HCT116 (cell line): ENCODE measurements at regions not wholly inside any gene's neighbourhood (a gene's known extent, or its start where the extent isn't known, plus 50 kb on each side); places are given as distances from the start of the nearest gene placed in this dataset.

Experiments used
- FOSL1 ChIP-seq: IDR thresholded peaks from 2 replicates; pipeline ENCODE4 v1.6.1; 2012; ENCODE audit warnings: low read depth
- POLR2A ChIP-seq: IDR thresholded peaks from 2 replicates; pipeline ENCODE4 v1.7.0; 2011; ENCODE audit warnings: borderline replicate concordance; ENCODE audit not compliant: insufficient read depth, insufficient read length; ENCODE audit errors: extremely low read depth
- POLR2AphosphoS5 ChIP-seq: IDR thresholded peaks from 2 replicates; pipeline ENCODE4 v1.6.1; 2011; ENCODE audit warnings: mild to moderate bottlenecking, low read depth, low read length, moderate library complexity
- ZNF274 ChIP-seq: fragments of 200-500 bp; sonication (Bioruptor generic); IDR thresholded peaks from 2 replicates; pipeline ENCODE4 v1.6.1; 2014; ENCODE audit warnings: mild to moderate bottlenecking, low read depth, low read length, inconsistent platforms
- TF ChIP-seq, protein P1 (sequence below), 3 experiments: fragments of 200-600 bp in 1 of 3; sonication (generic) in 1 of 3; IDR thresholded peaks in 2 of 3; conservative IDR thresholded peaks in 1 of 3; 2 replicates each; pipeline ENCODE4 v1.5.1; 2012 to 2017; ENCODE audit warnings: low read depth in 2 of 3, low read length in 2 of 3, antibody characterized with exemption in 1 of 3, borderline replicate concordance in 1 of 3, control low read depth in 1 of 3, mild to moderate bottlenecking in 1 of 3, mixed read lengths in 1 of 3, mixed run types in 1 of 3, moderate library complexity in 1 of 3; ENCODE audit not compliant: insufficient read depth in 1 of 3

- TF ChIP-seq POLR2A (no peak), ZNF274 (no peak), FOSL1 (no peak), POLR2AphosphoS5 (no peak)
- TF ChIP-seq, protein P1, sequence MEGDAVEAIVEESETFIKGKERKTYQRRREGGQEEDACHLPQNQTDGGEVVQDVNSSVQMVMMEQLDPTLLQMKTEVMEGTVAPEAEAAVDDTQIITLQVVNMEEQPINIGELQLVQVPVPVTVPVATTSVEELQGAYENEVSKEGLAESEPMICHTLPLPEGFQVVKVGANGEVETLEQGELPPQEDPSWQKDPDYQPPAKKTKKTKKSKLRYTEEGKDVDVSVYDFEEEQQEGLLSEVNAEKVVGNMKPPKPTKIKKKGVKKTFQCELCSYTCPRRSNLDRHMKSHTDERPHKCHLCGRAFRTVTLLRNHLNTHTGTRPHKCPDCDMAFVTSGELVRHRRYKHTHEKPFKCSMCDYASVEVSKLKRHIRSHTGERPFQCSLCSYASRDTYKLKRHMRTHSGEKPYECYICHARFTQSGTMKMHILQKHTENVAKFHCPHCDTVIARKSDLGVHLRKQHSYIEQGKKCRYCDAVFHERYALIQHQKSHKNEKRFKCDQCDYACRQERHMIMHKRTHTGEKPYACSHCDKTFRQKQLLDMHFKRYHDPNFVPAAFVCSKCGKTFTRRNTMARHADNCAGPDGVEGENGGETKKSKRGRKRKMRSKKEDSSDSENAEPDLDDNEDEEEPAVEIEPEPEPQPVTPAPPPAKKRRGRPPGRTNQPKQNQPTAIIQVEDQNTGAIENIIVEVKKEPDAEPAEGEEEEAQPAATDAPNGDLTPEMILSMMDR (IDR thresholded peaks at IDR 0.05 in 2 of 3, conservative IDR thresholded peaks at IDR 0.05 in 1 of 3; ENCODE audit: borderline replicate concordance in 1 of 3, insufficient read depth in 1 of 3, low read depth in 2 of 3, low read length in 2 of 3) = no peak
Observed at GRCh38 chr13:40109351-40109844, 453.9 kb downstream of the COG6 start.
